HG02571 (cell line): ENCODE measurements at regions not wholly inside any gene's neighbourhood (a gene's known extent, or its start where the extent isn't known, plus 50 kb on each side); places are given as distances from the start of the nearest gene placed in this dataset.

Experiments
- ATAC-seq: cut with Tn5 transposase; IDR thresholded peaks from one replicate; pipeline ENCODE4 v1.9.1; 2021; ENCODE audit warnings: mild to moderate bottlenecking, moderate library complexity; ENCODE audit not compliant: unreplicated experiment

DNA sequence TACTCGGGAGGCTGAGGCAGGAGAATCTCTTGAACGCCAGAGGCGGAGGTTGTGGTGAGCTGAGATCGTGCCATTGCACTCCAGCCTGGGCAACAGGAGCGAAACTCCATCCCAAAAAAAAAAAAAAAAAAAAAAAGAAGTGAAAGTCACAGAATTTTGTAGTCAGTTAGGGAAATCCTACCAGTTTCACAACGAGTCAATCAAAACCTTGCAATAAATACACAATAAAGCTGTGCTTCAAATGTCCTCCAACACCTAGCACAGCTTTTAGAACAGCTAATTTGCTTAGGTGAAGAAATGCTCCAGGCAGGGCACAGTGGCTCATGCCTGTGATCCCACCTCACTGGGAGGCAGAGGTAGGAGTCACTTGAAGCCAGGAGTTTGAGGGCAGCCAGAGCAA lies 112.8 kb upstream of the ATF7IP start:
- ATAC-seq: no peak

DNA sequence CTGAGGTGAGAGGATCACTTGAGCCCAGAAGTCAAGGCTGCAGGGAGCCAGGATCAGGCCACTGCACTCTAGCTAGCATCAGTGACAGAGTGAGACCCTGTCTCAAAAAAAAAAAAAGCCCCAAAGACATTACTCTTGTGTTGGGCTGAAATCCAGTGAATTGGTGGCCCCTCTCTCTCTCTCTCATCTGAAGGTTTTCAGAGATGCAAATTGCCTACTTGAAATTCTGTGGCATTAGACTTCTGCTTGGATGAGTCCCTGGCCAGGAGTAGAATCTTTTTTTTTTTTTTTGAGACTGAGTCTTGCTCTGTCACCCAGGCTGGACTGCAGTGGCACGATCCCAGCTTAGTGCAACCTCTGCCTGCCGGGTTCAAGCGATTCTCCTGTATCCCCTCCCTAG lies 112.0 kb upstream of the ATF7IP start:
- no peak for ATAC-seq

DNA sequence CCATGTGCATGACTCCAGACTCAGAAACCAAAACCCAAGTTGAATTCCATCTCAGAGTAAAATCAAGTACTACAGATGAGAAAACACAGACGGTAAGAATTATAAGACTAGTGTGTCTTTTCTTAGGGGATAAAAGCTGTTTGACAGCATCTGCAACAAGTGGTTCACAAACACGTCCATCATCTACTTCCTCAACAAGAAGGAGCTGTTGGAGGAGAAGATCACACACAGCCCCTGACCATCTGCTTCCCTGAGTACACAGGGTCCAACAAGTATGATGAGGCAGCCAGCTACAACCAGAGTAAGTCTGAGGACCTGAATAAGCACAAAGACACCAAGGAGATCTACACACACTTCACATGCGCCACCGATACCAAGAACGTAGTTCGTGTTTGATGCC lies 110.7 kb upstream of the ATF7IP start:
- ATAC-seq: no peak

DNA sequence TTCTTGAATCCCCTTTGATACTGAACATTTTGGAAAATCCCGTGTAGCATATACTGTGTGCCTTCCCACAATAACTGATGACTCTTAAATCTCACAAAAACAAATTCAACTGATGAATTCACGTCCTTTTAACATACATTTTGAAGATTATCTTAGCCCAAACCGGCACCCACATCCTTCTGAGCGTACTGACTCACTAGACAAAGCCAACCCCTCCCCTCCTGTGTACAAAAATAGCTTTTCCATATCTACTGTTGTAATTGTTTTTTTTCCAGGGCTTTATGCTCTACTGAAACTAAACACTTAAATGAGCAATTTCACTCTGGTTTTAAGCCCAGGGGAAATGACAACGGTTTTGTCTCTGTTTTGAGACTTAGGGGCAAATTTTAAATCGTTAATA lies 109.4 kb upstream of the ATF7IP start:
- ATAC-seq: no peak

GRCh38 chr12:14256555-14257169 lies 108.8 kb upstream of the ATF7IP start:
- ATAC-seq: peak; percentile 48

DNA sequence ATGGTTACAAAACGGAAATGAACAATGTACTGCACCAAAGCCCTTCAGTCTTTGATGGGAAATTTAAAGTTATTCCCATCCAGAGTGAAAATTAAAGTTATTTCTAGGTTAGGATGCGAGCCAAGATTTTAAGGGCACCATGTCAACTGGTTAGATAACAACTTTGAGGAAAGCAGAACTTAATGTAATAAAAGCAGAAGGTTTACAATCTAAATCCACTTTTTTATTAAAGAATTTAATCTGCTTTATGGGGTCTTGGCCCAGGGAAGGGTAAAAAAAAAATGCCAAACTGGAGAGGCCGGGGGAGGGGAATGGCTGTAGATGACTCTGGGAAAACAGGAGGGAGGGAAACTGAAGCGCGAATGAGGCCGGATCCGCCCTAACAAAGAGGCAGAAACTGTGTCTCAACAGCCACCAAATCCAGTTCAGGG lies 108.2 kb upstream of the ATF7IP start:
- no peak for ATAC-seq

DNA sequence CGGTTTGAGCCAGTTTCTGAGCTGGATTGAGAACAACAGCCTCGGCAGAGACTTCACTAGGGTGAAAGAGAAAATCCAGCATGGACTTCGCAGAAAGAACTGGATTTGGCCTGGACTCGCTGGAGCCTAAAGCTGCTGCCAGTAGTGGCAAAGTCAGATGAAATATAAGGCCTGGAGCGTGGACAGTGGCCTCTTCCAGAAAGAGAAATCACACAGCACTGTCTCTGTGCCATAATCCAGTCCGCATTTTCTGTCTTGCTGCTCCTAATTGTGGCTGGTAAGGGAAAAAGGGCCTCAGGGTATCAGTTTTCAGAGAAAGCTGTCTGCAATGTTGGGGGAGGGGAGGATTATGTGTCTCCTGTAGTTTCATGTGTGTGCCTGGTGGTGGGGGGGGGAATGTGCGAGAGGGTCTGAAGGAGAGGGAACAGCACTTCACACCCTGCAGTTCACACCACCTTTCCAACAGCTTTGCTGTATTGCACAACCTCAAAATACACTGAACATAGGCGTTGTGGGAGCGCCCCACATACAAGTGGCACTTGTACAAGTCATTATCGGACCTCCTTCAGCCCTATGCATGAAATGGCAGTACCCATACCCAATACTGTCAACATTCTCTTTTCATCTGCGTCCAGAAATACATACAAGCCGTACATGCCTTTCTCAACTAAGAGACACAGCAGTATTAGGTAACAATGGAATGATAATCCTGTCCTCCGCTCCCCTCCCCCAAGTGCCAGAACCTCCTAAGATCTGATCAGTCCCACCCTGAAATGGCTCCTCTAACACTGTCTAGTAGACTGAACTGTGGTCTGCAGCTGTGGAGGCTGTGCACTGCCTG lies 107.5 kb upstream of the ATF7IP start:
- peak; percentile 72 for ATAC-seq

GRCh38 chr12:14258575-14258940 lies 106.9 kb upstream of the ATF7IP start:
- no peak for ATAC-seq

GRCh38 chr12:14259481-14260010 lies 105.9 kb upstream of the ATF7IP start:
- ATAC-seq: no peak

DNA sequence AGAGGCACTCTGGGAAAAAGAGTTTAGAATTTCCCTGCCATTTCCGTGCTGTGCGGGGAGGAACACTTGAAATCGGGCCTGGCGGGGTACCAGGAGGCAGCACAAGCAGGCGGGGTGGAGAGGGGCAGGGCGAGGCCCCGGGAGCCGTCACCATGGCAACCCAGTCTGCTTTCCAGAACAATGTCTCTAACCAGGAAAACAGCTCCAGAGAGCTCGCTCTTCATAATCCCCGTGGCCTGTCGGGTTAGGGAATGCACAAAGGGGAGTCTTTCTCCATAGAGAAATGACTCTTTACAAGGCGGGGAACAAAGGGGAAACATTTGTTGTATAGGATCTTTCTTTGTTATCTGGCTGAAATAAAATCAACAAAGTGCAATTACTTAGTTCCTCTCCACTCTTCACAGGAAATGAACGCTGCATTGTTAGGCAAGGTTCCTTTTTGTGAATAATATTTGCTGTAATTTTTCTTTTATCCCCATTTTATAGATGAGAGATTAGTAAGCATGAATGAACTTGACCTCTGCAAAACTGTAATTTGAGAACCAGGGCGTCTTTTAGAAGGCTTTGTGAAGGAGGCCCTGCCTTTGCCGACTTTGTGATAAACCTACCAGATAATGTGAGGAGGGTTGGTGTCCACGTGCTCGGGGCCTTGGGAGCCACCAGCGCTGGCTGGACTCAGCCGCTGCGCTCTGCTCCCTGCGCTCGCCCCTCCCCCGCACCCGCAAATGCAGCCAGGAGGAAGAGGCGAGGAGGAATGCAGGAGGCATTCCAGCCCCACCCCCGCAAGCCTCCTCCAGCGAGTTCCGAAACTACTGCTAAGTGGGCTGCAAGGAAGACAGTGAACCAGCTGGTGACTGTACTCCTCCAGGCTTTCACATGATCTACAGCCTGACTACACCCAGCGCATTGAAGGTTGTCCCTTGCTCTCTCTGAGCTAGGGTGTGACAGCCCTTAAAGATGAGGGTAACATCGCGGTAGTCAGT lies 105.2 kb upstream of the ATF7IP start:
- no peak for ATAC-seq

DNA sequence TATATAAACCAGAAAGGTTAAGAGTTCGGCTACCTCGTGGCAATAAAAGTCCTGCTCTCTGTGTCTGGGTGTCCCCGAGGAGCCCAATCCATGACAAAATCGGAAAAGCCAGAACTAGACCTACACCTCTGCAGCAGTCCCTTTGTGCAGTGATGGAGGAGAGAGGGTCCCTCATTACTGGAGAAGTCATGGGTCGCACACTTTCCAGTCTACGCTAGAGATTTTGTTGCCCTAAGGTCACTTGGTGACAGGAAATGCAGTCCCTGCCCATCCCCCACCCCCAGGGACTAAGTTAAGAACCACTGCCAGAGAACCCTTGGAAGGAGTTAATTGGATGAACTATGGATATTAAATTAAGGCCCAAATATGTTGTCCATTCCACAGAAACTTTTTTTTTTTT lies 104.4 kb upstream of the ATF7IP start:
- no peak for ATAC-seq

DNA sequence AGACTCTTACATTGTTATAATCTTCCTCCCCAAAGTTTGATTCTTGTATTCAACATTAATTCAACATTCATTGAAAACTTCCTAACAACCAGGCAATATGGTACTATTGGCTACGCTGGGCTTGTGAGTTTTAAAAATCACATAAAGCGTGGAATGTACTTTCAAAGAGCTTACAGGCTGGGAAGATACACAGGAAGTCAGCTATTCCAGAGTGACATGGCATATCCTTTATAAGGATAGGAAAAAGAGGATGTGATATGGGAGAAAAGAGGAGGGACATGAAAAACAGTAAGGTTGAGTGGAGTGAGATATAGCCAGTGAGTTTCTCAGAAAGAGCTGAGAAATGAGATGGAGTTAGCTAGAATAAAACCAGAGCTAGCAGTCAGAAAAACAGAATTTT lies 103.6 kb upstream of the ATF7IP start:
- no peak for ATAC-seq

- no peak for ATAC-seq
Observed at GRCh38 chr12:14262771-14263511, 102.5 kb upstream of the ATF7IP start.

DNA sequence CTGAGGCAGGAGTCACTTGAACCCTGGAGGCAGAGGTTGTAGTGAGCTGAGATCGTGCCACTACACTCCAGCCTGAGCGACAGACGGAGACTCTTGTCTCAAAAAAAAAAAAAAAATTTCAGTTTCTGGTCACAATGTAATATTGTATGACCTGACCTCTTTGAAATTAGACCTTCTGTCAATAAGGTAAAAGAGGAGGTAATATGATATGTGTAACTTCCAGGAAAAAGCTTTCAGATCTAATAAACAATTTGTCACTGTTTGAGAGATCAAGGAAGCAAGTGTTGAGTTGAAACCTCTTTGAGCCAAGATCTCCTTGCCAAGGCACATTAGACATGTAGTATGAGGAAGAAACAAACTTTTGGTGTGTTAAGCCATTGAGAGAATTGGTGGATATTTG lies 101.7 kb upstream of the ATF7IP start:
- ATAC-seq: no peak

GRCh38 chr12:14264316-14264715 lies 101.2 kb upstream of the ATF7IP start:
- ATAC-seq: no peak

GRCh38 chr12:14264778-14265177 lies 100.7 kb upstream of the ATF7IP start:
- no peak for ATAC-seq

GRCh38 chr12:14268120-14268515 lies 97.4 kb upstream of the ATF7IP start:
- ATAC-seq: no peak

GRCh38 chr12:14270392-14270791 lies 95.1 kb upstream of the ATF7IP start:
- no peak for ATAC-seq

GRCh38 chr12:14272956-14273912 lies 92.2 kb upstream of the ATF7IP start:
- ATAC-seq: no peak
